ES-I3 (cell line): ENCODE measurements at regions not wholly inside any gene's neighbourhood (a gene's known extent, or its start where the extent isn't known, plus 50 kb on each side); places are given as distances from the start of the nearest gene placed in this dataset.

Source experiments
- H3K36me3 ChIP-seq: 2 replicates; pipeline ENCODE4 v1.6.1; 2013; ENCODE audit warnings: mild to moderate bottlenecking, low read length, control low read depth, moderate library complexity; ENCODE audit not compliant: insufficient read depth
- H3K4me1 ChIP-seq: 2 replicates; pipeline ENCODE4 v1.6.1; 2013; ENCODE audit warnings: mild to moderate bottlenecking, control low read depth, low read length; ENCODE audit not compliant: insufficient read depth
- H3K9ac ChIP-seq: 2 replicates; pipeline ENCODE4 v1.6.1; 2013; ENCODE audit warnings: low read depth, mild to moderate bottlenecking, low read length, moderate library complexity
- H3K9me3 ChIP-seq: 2 replicates; pipeline ENCODE4 v1.6.1; 2013; ENCODE audit warnings: mild to moderate bottlenecking, low read length, moderate library complexity; ENCODE audit not compliant: control insufficient read depth, insufficient read depth

DNA sequence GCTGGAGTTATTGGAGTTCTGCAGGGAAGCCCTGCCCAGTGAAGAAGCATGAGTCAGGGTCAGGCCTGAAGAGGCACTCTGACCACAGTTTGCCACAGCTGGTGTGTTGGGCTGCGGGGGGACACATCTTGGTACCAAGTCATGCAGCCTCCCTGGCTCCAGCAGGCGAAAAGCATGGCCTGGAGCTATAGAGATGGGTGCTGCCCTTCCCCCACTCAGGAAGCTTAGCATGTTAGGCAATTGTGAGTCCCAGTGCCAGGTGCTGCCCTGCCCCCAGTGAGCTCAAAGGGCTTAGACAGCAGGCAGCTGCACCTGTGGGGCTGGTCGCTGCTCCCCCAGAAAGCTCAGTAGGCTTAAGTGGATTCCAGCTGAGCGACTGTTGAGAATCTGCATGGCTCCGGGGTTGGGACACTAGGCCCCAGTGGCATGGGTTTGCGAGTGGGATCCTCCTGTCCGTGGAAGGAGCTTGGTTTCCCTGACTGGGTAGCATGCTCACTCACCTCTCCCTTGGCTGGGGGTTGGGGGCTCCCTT, 755.5 kb downstream of the GLUD2 start:
- H3K4me1 ChIP-seq, result no peaks in the 10 kb centered on the region
- no peaks in the 10 kb centered on the region; the same call in 1 of the 2 replicates for H3K9me3 ChIP-seq
- H3K36me3 ChIP-seq, result no peaks in the 10 kb centered on the region

GRCh38 chrX:121823406-121823805, 776.0 kb downstream of the GLUD2 start:
- Histone ChIP-seq H3K9me3 (no peaks in the 10 kb centered on the region; the same call in 1 of the 2 replicates), H3K4me1 (no peaks in the 10 kb centered on the region), H3K9ac (no peak overlapping the region), H3K36me3 (no peaks in the 10 kb centered on the region)

More for the DNA sequence above, 755.5 kb downstream of the GLUD2 start:
- H3K9ac ChIP-seq, result no peak overlapping the region

DNA sequence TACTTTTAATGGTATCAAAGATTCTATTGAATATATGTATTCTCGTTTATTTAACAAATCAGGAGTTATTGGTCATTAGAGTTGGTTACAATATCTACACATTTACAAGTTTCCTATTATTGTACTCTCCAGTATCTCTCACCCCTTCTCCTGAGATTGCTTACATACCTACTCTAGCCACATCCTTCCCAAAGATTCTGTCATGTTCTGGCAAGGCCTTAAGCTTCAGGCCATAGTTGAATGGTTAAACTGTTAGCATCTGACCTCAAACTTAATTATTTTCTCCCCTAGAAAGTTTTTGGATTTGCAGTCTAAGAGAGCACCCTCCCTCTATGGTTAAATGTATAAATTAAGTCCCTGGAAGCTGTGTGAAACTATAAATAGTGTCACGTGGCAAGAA, 784.2 kb downstream of the GLUD2 start:
- Histone ChIP-seq H3K4me1 (no peaks in the 10 kb centered on the region), H3K9ac (no peak overlapping the region), H3K36me3 (no peaks in the 10 kb centered on the region), H3K9me3 (no peaks in the 10 kb centered on the region)

GRCh38 chrX:121832446-121832845, 785.0 kb downstream of the GLUD2 start:
- Histone ChIP-seq H3K9me3 (no peaks in the 10 kb centered on the region), H3K9ac (no peak overlapping the region), H3K4me1 (no peaks in the 10 kb centered on the region), H3K36me3 (no peaks in the 10 kb centered on the region)

- Histone ChIP-seq H3K9ac (no peak overlapping the region), H3K4me1 (no peaks in the 10 kb centered on the region), H3K9me3 (no peaks in the 10 kb centered on the region), H3K36me3 (no peaks in the 10 kb centered on the region)
These were observed 788.6 kb downstream of the GLUD2 start for GRCh38 chrX:121836000-121836399.

GRCh38 chrX:121851033-121851432, 803.6 kb downstream of the GLUD2 start:
- no peaks in the 10 kb centered on the region for H3K4me1 ChIP-seq
- no peaks in the 10 kb centered on the region for H3K36me3 ChIP-seq
- H3K9ac ChIP-seq, result no peak overlapping the region
- H3K9me3 ChIP-seq, result no peaks in the 10 kb centered on the region; the same call in 1 of the 2 replicates

DNA sequence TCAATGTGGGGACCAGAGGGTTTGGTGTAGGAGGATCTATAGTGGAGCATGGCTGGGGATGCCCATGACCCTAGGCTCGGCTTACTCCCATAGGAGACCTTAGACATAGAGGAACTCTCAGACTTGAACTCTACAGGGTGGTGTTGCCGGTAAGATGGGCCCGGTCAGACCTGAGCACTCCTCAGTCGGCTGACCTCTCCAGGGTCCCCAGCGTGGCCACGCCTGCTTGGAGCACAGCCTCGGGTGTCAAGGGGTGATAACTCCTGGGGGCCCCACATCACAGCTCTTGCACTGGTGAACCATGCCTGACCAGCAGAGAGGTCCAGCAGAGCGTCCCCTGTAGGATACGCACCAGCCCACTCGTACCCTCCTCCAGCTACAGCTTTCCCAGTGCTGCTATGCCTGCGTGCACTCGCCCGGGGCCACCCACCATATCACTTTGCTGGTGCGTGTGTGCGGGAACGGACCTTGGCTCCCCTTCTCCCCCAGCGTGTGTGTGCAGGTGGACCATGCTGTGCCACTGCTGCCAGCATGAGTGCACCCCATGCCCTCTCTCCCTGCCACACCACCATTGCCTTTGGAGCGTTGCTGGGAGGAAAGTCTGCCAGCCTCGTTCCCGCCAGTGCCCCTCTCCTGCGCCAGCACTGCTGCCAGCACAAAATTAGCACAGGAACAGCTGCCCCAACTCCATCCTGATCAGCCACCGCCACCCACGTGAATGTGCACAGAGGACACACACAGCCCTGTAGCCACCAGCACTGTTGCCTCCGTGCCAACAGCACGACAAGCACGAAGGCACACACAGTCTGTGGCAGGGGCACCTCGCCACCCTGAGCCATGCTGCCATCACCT, 806.6 kb downstream of the GLUD2 start:
- Histone ChIP-seq H3K9ac (no peak overlapping the region), H3K4me1 (no peaks in the 10 kb centered on the region), H3K36me3 (no peaks in the 10 kb centered on the region), H3K9me3 (no peaks in the 10 kb centered on the region; the same call in 1 of the 2 replicates)

GRCh38 chrX:121854614-121854911, 807.2 kb downstream of the GLUD2 start:
- no peak overlapping the region for H3K9ac ChIP-seq
- H3K4me1 ChIP-seq, result no peaks in the 10 kb centered on the region
- no peaks in the 10 kb centered on the region; the same call in 1 of the 2 replicates for H3K9me3 ChIP-seq
- H3K36me3 ChIP-seq, result no peaks in the 10 kb centered on the region

- Histone ChIP-seq H3K9me3 (no peaks in the 10 kb centered on the region), H3K9ac (no peak overlapping the region), H3K4me1 (no peaks in the 10 kb centered on the region), H3K36me3 (no peaks in the 10 kb centered on the region)
These were observed 811.6 kb downstream of the GLUD2 start for GRCh38 chrX:121858867-121859647.

DNA sequence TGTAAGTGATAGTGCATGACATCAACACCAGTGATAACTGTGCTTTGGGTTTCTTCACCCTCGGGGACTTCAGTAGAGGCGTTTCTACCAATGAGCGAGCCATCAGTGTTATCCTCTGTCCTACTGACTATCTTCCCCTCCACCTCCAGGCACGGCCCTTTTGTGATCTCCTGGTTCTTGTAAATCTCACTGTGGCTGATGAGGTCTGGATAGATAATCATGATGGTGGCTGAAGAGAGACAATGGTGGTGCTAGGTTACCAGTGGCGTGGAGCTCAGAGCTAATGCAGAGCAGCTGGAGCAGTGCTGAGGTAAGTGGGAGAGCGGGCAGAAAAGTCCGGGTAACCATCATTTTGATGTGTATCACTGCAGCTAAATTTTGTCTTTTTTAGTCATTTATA, 816.6 kb downstream of the GLUD2 start:
- H3K9ac ChIP-seq, result no peak overlapping the region
- H3K9me3 ChIP-seq, result no peaks in the 10 kb centered on the region; the same call in 1 of the 2 replicates
- H3K4me1 ChIP-seq, result no peaks in the 10 kb centered on the region
- no peaks in the 10 kb centered on the region for H3K36me3 ChIP-seq

DNA sequence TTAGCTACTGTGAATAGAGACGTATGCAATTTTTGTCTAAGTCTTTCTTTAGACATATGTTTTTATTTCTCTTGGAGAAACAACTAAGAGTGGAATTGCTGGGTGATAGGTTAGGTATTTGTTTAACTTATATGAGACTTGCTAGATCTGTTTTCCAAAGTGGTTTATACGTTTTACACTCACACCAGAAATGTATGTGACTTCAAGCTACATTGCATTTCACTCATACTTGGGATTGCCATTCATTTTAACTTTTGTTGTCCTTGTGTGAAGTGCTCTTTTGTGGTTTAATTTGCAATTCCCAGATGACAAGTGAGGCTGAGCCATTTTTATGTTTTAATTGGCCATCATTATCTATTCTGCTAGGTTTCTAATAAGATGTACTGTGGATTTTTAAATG, 817.2 kb downstream of the GLUD2 start:
- H3K9ac ChIP-seq, result no peak overlapping the region
- H3K36me3 ChIP-seq, result no peaks in the 10 kb centered on the region
- H3K4me1 ChIP-seq, result no peaks in the 10 kb centered on the region

GRCh38 chrX:121869876-121870477, 822.6 kb downstream of the GLUD2 start:
- Histone ChIP-seq H3K4me1 (no peaks in the 10 kb centered on the region), H3K36me3 (no peaks in the 10 kb centered on the region), H3K9me3 (no peaks in the 10 kb centered on the region; the same call in 1 of the 2 replicates), H3K9ac (no peak overlapping the region)

More for the DNA sequence above, 817.2 kb downstream of the GLUD2 start:
- no peaks in the 10 kb centered on the region; the same call in 1 of the 2 replicates for H3K9me3 ChIP-seq

DNA sequence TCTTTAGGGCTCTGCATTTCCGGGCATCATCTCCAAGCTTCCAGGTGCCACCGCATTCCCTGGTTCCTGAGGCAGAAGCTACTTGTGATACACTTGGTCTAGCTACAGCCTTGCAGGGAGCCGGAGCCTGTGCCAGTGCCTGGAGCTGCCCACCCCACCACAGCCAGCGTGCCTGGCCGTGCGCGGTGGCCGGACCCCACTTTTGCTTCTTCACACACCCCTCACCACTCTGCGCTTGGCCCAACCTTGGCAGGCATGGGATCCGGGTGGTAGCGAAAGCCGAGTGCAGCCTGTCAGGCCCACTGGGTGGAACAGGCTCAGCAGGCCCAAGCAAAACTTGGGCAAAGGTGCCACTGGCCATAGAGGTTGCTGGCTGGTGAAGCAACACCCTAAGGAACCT, 823.7 kb downstream of the GLUD2 start:
- no peaks in the 10 kb centered on the region for H3K36me3 ChIP-seq
- H3K9ac ChIP-seq, result no peak overlapping the region
- H3K4me1 ChIP-seq, result no peaks in the 10 kb centered on the region

GRCh38 chrX:121876305-121876704, 828.9 kb downstream of the GLUD2 start:
- Histone ChIP-seq H3K36me3 (no peaks in the 10 kb centered on the region), H3K9ac (no peak overlapping the region), H3K4me1 (no peaks in the 10 kb centered on the region), H3K9me3 (no peaks in the 10 kb centered on the region)

More for the DNA sequence above, 823.7 kb downstream of the GLUD2 start:
- no peaks in the 10 kb centered on the region; the same call in 1 of the 2 replicates for H3K9me3 ChIP-seq
